Karpas-422 (cell line): ENCODE measurements at regions not wholly inside any gene's neighbourhood (a gene's known extent, or its start where the extent isn't known, plus 50 kb on each side); places are given as distances from the start of the nearest gene placed in this dataset.

Experiments
- DNase-seq: peaks from one replicate; pipeline ENCODE4 v3.0.0-alpha.2; 2015
- H2AFZ ChIP-seq: fragments of 200-600 bp; sonication (generic); 2 replicates; pipeline ENCODE4 v1.6.1; 2014; ENCODE audit warnings: antibody characterized with exemption, low read length, mixed read lengths
- H3K27ac ChIP-seq: fragments of 200-600 bp; sonication (generic); 2 replicates; pipeline ENCODE4 v1.5.1; 2014; ENCODE audit warnings: mild to moderate bottlenecking, low read length, moderate library complexity
- H3K27me3 ChIP-seq: fragments of 200-600 bp; sonication (generic); 2 replicates; pipeline ENCODE4 v1.6.1; 2014; ENCODE audit warnings: low read length, mixed read lengths
- H3K36me3 ChIP-seq: fragments of 200-600 bp; sonication (generic); 2 replicates; pipeline ENCODE4 v1.6.1; 2014; ENCODE audit warnings: low read length, mixed read lengths; ENCODE audit not compliant: insufficient read depth
- H3K4me1 ChIP-seq: fragments of 200-600 bp; sonication (generic); 2 replicates; pipeline ENCODE4 v1.6.1; 2014; ENCODE audit warnings: mild to moderate bottlenecking, low read length, mixed read lengths
- H3K4me2 ChIP-seq: fragments of 200-600 bp; sonication (generic); 2 replicates; pipeline ENCODE4 v1.6.1; 2014; ENCODE audit warnings: low read length, low read depth, mild to moderate bottlenecking; ENCODE audit not compliant: poor library complexity, severe bottlenecking
- H3K4me3 ChIP-seq: fragments of 200-600 bp; sonication (generic); 2 replicates; pipeline ENCODE4 v1.5.1; 2014; ENCODE audit warnings: mild to moderate bottlenecking, antibody characterized with exemption, low read length, mixed read lengths
- H3K79me2 ChIP-seq: fragments of 200-600 bp; sonication (generic); 2 replicates; pipeline ENCODE4 v1.6.1; 2014; ENCODE audit warnings: mild to moderate bottlenecking, low read length, mixed read lengths
- H3K9ac ChIP-seq: fragments of 200-600 bp; sonication (generic); 2 replicates; pipeline ENCODE4 v1.6.0; 2014; ENCODE audit warnings: low read length
- H3K9me2 ChIP-seq: fragments of 200-600 bp; sonication (generic), shearing (Covaris generic); replicated peaks from 2 replicates; pipeline ENCODE4 v1.6.0; 2014; ENCODE audit warnings: mild to moderate bottlenecking, low read length, moderate library complexity; ENCODE audit not compliant: insufficient read depth
- H3K9me3 ChIP-seq: fragments of 300-700, 200-600 bp; sonication (generic); 2 replicates; pipeline ENCODE4 v1.6.1; 2014; ENCODE audit warnings: low read length, mixed read lengths
- H4K20me1 ChIP-seq: fragments of 200-600 bp; sonication (generic); 2 replicates; pipeline ENCODE4 v1.6.1; 2014; ENCODE audit warnings: mild to moderate bottlenecking, antibody characterized with exemption, low read length, low read depth; ENCODE audit not compliant: insufficient read depth

DNA sequence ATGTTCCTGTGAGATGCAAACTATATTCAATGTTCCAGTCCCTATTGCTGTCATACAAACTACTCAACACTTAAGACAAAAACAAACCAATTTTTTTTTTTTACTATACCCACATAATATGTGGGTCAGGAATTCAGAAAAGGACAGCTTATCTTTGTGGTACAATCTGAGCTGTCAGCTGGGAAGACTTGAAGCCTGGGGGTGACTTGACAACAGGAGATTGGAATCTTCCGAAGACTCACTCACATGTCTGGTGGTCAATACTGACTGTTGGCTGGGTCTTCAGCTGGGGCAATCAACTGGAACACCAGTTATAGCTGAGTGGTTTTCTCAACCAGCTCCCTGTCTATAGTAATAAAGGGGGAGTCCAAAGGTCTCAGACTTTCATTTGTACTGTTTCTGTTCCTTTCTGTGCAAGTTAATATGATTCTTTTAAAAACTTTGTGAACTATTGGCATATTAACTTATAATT, 81.7 kb upstream of the ATP1B1 start:
- Histone ChIP-seq H3K79me2 (no peaks in the 10 kb centered on the region), H3K36me3 (no peaks in the 10 kb centered on the region), H3K9ac (no peak overlapping the region), H3K4me2 (no peak overlapping the region), H3K27ac (no peak overlapping the region), H3K27me3 (no peaks in the 10 kb centered on the region), H3K4me3 (no peak overlapping the region), H3K9me2 (no peaks in the 10 kb centered on the region), H2AFZ (no peak overlapping the region), H3K9me3 (no peaks in the 10 kb centered on the region), H4K20me1 (no peaks in the 10 kb centered on the region), H3K4me1 (no peaks in the 10 kb centered on the region)
- no peak for DNase-seq

GRCh38 chr1:169025412-169025811, 81.1 kb upstream of the ATP1B1 start:
- H3K4me3 ChIP-seq: no peak overlapping the region
- no peaks in the 10 kb centered on the region for H3K9me2 ChIP-seq
- no peak overlapping the region for H3K9ac ChIP-seq
- no peak overlapping the region for H2AFZ ChIP-seq
- H3K4me1 ChIP-seq: no peaks in the 10 kb centered on the region
- no peaks in the 10 kb centered on the region for H3K79me2 ChIP-seq
- no peaks in the 10 kb centered on the region for H3K27me3 ChIP-seq
- no peaks in the 10 kb centered on the region for H3K36me3 ChIP-seq
- DNase-seq: no peak
- H3K27ac ChIP-seq: no peak overlapping the region
- no peaks in the 10 kb centered on the region for H4K20me1 ChIP-seq
- no peaks in the 10 kb centered on the region for H3K9me3 ChIP-seq
- H3K4me2 ChIP-seq: no peak overlapping the region

- Histone ChIP-seq H3K4me1 (no peaks in the 10 kb centered on the region), H3K79me2 (no peaks in the 10 kb centered on the region), H4K20me1 (no peaks in the 10 kb centered on the region), H3K9me2 (no peaks in the 10 kb centered on the region), H3K27ac (no peak overlapping the region), H3K9me3 (no peaks in the 10 kb centered on the region), H3K9ac (no peak overlapping the region), H3K36me3 (no peaks in the 10 kb centered on the region), H2AFZ (no peak overlapping the region), H3K4me3 (no peak overlapping the region), H3K4me2 (no peak overlapping the region), H3K27me3 (no peaks in the 10 kb centered on the region)
- no peak for DNase-seq
These were observed 78.7 kb upstream of the ATP1B1 start for GRCh38 chr1:169027607-169028320.

- H3K9me3 ChIP-seq: no peaks in the 10 kb centered on the region; the same call in none of the 2 replicates
- DNase-seq: no peak
- H3K4me2 ChIP-seq: no peak overlapping the region
- H3K27me3 ChIP-seq: no peaks in the 10 kb centered on the region
- no peaks in the 10 kb centered on the region for H3K4me1 ChIP-seq
- H3K79me2 ChIP-seq: no peaks in the 10 kb centered on the region
- H3K4me3 ChIP-seq: no peak overlapping the region
- H2AFZ ChIP-seq: no peak overlapping the region
- H4K20me1 ChIP-seq: no peaks in the 10 kb centered on the region
- H3K9ac ChIP-seq: no peak overlapping the region
- no peaks in the 10 kb centered on the region for H3K36me3 ChIP-seq
- no peak overlapping the region for H3K27ac ChIP-seq
- H3K9me2 ChIP-seq: no peaks in the 10 kb centered on the region
These were observed 74.8 kb upstream of the ATP1B1 start for GRCh38 chr1:169031566-169032224.

GRCh38 chr1:169041366-169041765, 65.1 kb upstream of the ATP1B1 start:
- no peak overlapping the region for H2AFZ ChIP-seq
- H3K27me3 ChIP-seq: no peaks in the 10 kb centered on the region; the same call in 1 of the 2 replicates
- no peak overlapping the region for H3K9ac ChIP-seq
- no peak overlapping the region for H3K4me3 ChIP-seq
- H3K9me3 ChIP-seq: no peaks in the 10 kb centered on the region; the same call in none of the 2 replicates
- DNase-seq: no peak
- peaks cover 6% of the 10 kb centered on the region for H3K4me1 ChIP-seq
- no peaks in the 10 kb centered on the region for H3K9me2 ChIP-seq
- no peak overlapping the region for H3K4me2 ChIP-seq
- H4K20me1 ChIP-seq: no peaks in the 10 kb centered on the region
- H3K27ac ChIP-seq: no peak overlapping the region
- no peaks in the 10 kb centered on the region for H3K79me2 ChIP-seq
- H3K36me3 ChIP-seq: no peaks in the 10 kb centered on the region

GRCh38 chr1:169042377-169042776, 64.1 kb upstream of the ATP1B1 start:
- H3K36me3 ChIP-seq: no peaks in the 10 kb centered on the region
- H3K79me2 ChIP-seq: no peaks in the 10 kb centered on the region
- no peaks in the 10 kb centered on the region for H4K20me1 ChIP-seq
- peaks cover 6% of the 10 kb centered on the region for H3K4me1 ChIP-seq
- H3K9ac ChIP-seq: no peak overlapping the region
- H3K27ac ChIP-seq: no peak overlapping the region
- no peaks in the 10 kb centered on the region; the same call in 1 of the 2 replicates for H3K27me3 ChIP-seq
- no peak for DNase-seq
- H2AFZ ChIP-seq: no peak overlapping the region
- H3K9me3 ChIP-seq: no peaks in the 10 kb centered on the region
- no peaks in the 10 kb centered on the region for H3K9me2 ChIP-seq
- no peak overlapping the region for H3K4me3 ChIP-seq
- no peak overlapping the region for H3K4me2 ChIP-seq

- H2AFZ ChIP-seq: no peak overlapping the region
- no peaks in the 10 kb centered on the region for H4K20me1 ChIP-seq
- no peaks in the 10 kb centered on the region for H3K27me3 ChIP-seq
- no peaks in the 10 kb centered on the region for H3K9me3 ChIP-seq
- peaks cover 6% of the 10 kb centered on the region for H3K4me1 ChIP-seq
- no peak overlapping the region for H3K4me2 ChIP-seq
- no peaks in the 10 kb centered on the region for H3K79me2 ChIP-seq
- no peak overlapping the region for H3K4me3 ChIP-seq
- H3K9ac ChIP-seq: no peak overlapping the region
- H3K9me2 ChIP-seq: no peaks in the 10 kb centered on the region
- H3K27ac ChIP-seq: no peak overlapping the region
- no peak for DNase-seq
- no peaks in the 10 kb centered on the region for H3K36me3 ChIP-seq
These were observed 62.7 kb upstream of the ATP1B1 start for GRCh38 chr1:169043823-169044222.

DNA sequence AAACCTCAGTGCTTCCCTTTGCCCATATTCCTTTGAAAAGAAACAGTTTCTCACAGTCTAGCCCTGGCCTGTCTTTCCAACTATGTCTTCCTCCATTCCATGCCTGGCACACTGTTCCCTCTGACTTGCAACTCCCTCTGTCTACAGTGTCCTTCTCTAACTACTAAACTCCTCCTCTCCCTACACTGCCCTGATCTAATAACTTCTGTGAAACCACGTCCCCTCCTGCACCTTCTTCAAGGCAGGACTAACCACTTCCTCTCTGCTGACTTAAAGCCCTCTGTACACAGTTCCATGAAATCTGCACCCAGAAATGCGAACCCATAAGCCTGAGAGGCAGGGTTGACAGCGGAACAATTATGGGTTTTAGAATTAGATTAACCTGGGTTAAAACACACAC, 62.2 kb upstream of the ATP1B1 start:
- H3K4me2 ChIP-seq: no peak overlapping the region

More for the DNA sequence above, 62.2 kb upstream of the ATP1B1 start:
- no peaks in the 10 kb centered on the region for H3K27me3 ChIP-seq
- no peak overlapping the region for H3K27ac ChIP-seq
- H3K9me2 ChIP-seq: no peaks in the 10 kb centered on the region
- H3K79me2 ChIP-seq: no peaks in the 10 kb centered on the region
- H3K9ac ChIP-seq: no peak overlapping the region
- H3K4me3 ChIP-seq: no peak overlapping the region
- no peaks in the 10 kb centered on the region for H3K36me3 ChIP-seq
- peaks cover 6% of the 10 kb centered on the region for H3K4me1 ChIP-seq
- H2AFZ ChIP-seq: no peak overlapping the region
- no peak for DNase-seq
- H4K20me1 ChIP-seq: no peaks in the 10 kb centered on the region
- H3K9me3 ChIP-seq: no peaks in the 10 kb centered on the region
